Kidney epithelial cell (primary cell): ENCODE measurements at regions not wholly inside any gene's neighbourhood (a gene's known extent, or its start where the extent isn't known, plus 50 kb on each side); places are given as distances from the start of the nearest gene placed in this dataset.

ENCODE experiments used
- DNase-seq: peaks from one replicate; pipeline ENCODE4 v3.0.0-alpha.2; 2010; ENCODE audit warnings: low read depth
- H3K27me3 ChIP-seq: 2 replicates; pipeline ENCODE4 v1.6.0; 2011; ENCODE audit warnings: low read length; ENCODE audit not compliant: control insufficient read depth, insufficient read depth
- H3K36me3 ChIP-seq: 2 replicates; pipeline ENCODE4 v1.5.1; 2011; ENCODE audit warnings: low read length; ENCODE audit not compliant: control insufficient read depth, insufficient read depth
- H3K4me3 ChIP-seq: 2 replicates; pipeline ENCODE4 v1.5.1; 2011; ENCODE audit warnings: low read depth, mild to moderate bottlenecking, control low read depth, low read length
- TF ChIP-seq, protein P1 (sequence below): IDR thresholded peaks from 2 replicates; pipeline ENCODE4 v1.5.1; 2011; ENCODE audit warnings: mild to moderate bottlenecking, moderate library complexity, low read length, control low read depth, inconsistent platforms; ENCODE audit not compliant: insufficient read depth, poor library complexity, severe bottlenecking

DNA sequence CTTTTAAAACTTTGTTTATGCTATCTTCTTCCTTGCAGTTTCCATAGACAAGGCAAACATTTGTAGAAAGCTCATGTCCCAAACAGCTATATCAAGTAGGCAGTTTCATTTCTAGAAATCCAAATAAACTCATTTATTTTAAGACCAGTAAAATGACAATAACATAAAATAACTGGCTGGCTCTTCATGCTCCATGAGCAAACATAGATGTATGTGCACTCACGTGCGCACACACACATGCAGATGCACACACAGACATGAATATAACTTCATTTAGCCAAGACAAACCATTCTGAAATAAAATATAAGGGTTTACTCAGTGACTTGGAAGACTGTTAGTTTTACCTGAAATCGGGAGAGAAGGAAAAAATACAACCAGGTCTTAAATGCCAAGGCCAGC is 176.5 kb upstream of the GAS1 start:
- no peak for DNase-seq
- Histone ChIP-seq H3K4me3 (no peak overlapping the region), H3K27me3 (no peaks in the 10 kb centered on the region), H3K36me3 (no peaks in the 10 kb centered on the region)
- TF ChIP-seq, protein P1, sequence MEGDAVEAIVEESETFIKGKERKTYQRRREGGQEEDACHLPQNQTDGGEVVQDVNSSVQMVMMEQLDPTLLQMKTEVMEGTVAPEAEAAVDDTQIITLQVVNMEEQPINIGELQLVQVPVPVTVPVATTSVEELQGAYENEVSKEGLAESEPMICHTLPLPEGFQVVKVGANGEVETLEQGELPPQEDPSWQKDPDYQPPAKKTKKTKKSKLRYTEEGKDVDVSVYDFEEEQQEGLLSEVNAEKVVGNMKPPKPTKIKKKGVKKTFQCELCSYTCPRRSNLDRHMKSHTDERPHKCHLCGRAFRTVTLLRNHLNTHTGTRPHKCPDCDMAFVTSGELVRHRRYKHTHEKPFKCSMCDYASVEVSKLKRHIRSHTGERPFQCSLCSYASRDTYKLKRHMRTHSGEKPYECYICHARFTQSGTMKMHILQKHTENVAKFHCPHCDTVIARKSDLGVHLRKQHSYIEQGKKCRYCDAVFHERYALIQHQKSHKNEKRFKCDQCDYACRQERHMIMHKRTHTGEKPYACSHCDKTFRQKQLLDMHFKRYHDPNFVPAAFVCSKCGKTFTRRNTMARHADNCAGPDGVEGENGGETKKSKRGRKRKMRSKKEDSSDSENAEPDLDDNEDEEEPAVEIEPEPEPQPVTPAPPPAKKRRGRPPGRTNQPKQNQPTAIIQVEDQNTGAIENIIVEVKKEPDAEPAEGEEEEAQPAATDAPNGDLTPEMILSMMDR = no peak

DNA sequence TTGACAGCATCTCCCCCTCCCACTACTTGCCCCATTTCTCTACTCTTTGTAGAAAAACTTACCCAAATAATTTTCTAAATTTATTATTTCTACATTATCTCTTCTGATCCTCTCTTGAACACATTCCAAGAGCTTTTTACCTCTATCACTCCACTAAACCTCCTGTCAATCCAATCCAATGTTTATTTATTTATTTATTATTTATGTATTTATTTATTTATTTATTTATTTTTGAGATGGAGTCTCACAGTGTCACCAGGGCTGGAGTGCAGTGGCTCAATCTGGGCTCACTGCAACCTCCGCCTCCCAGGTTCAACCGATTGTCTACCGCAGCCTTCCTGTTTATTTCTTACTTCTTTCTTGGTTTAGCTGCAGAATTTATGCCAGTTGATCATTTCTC is 178.5 kb upstream of the GAS1 start:
- Histone ChIP-seq H3K27me3 (no peaks in the 10 kb centered on the region), H3K4me3 (no peak overlapping the region), H3K36me3 (no peaks in the 10 kb centered on the region)
- DNase-seq = no peak
- TF ChIP-seq, protein P1 = no peak

DNA sequence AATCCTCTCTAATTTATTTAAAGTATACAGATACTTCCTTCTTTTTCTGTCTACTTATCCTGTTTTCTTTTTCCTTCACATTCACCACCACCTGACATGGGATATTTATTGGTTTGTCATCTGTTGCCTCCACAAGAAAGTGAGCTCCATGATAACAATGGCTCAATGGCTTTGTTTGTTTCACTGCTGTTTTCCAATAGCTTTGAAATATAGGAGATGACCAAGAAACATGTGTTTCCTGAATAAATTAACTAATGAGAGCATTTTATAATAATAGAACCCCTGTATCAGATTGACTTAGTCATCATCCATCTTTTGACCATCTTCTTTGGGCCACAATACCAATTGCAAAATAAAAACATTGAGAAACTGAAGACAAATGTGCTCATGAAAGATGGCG is 180.2 kb upstream of the GAS1 start:
- H3K36me3 ChIP-seq = no peaks in the 10 kb centered on the region
- H3K27me3 ChIP-seq = no peaks in the 10 kb centered on the region
- no peak for DNase-seq
- H3K4me3 ChIP-seq = no peak overlapping the region
- TF ChIP-seq, protein P1 = no peak

DNA sequence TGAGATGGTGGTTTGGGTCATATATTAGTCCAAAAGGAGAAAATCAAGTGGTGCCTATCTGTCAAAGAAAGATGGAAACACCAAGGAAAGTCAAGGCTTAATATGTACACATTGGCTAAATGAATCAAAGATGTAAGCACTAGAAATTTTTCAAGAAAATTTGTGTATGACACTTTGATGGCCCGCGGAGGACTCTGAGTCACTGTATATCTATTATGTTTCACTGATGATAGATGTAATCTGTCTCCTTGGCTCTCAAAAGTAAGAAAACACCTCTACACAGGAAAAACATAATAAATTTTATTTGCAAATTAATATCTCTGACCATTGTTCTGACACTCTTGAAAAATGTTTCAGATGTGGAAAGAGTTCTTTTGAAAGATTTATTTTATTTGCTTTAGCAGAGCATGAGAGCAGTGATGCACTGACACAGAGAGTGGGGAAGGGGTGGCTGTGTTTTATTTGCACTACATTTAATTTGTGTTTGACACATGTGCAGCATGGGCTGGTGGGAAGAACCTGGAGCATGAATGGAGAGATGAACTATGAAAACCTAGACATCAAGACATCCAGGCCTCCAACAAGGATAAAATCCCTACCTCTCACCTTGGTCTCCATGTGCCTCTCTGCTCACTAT is 180.8 kb upstream of the GAS1 start:
- TF ChIP-seq, protein P1 = no peak
- DNase-seq = no peak

DNA sequence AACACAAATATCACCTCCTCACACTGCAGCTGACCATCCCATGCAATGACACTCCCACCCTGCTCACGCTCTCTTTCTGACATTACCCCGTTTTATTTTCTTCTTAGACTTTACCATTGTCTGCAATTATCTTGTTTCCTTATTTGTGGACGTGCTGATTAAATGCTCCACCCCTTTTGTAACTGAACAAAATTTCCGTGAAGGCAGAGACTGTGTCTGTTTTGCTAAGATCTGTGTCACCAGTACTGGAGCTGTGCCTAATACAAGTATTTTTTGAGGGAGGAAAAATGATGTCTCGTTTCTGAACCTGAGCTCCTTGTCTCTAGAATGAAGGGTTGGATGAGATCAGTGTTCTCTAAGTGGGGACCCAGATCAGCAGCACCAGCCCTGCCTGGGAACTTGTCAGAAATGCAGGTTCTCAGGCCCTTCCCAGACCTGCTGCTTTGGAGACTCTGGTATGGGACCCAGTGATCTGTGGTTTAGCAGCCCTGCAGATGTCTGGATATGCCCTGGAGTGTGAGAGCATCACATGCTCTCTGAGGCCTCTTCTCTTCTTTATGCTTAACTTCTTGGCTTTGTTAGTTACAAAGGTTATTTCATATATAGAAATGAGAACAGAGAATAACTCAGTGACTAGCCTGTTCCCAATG is 181.7 kb upstream of the GAS1 start:
- Histone ChIP-seq H3K36me3 (no peaks in the 10 kb centered on the region), H3K4me3 (no peak overlapping the region), H3K27me3 (no peaks in the 10 kb centered on the region)
- DNase-seq = no peak
- TF ChIP-seq, protein P1 = no peak

More for the DNA sequence above, 180.8 kb upstream of the GAS1 start:
- Histone ChIP-seq H3K4me3 (no peak overlapping the region), H3K27me3 (no peaks in the 10 kb centered on the region), H3K36me3 (no peaks in the 10 kb centered on the region)

DNA sequence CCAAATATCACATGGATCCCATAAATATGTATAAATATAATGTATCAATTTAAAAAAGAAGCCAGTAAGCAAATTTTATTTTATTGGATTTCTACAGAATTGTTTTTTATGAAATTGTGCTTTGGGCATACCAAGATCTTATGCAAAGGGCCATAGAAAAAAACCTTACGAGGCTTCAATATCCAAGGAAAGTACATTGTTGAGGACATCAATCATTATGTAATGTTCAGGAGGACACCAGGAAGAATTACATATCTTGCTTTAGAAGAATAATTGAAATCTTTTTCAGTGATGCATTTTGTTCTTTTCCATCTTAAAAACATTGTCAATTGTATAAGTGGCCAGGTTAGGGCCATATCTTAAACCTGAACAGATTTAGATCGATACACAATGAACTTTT is 187.8 kb upstream of the GAS1 start:
- TF ChIP-seq, protein P1 = no peak
- Histone ChIP-seq H3K4me3 (no peak overlapping the region), H3K36me3 (no peaks in the 10 kb centered on the region), H3K27me3 (no peaks in the 10 kb centered on the region)
- DNase-seq = no peak
